HG03469 (cell line): ENCODE measurements at regions not wholly inside any gene's neighbourhood (a gene's known extent, or its start where the extent isn't known, plus 50 kb on each side); places are given as distances from the start of the nearest gene placed in this dataset.
"Not testable (repeated sequence)": the region's sequence is repeated elsewhere in the genome, so short reads cannot be mapped to it uniquely, and the experiment has no call there.

Source experiments
- ATAC-seq: cut with Tn5 transposase; IDR thresholded peaks from one replicate; pipeline ENCODE4 v1.9.1; 2021; ENCODE audit warnings: mild to moderate bottlenecking, moderate library complexity, moderate number of reproducible peaks; ENCODE audit not compliant: unreplicated experiment

DNA sequence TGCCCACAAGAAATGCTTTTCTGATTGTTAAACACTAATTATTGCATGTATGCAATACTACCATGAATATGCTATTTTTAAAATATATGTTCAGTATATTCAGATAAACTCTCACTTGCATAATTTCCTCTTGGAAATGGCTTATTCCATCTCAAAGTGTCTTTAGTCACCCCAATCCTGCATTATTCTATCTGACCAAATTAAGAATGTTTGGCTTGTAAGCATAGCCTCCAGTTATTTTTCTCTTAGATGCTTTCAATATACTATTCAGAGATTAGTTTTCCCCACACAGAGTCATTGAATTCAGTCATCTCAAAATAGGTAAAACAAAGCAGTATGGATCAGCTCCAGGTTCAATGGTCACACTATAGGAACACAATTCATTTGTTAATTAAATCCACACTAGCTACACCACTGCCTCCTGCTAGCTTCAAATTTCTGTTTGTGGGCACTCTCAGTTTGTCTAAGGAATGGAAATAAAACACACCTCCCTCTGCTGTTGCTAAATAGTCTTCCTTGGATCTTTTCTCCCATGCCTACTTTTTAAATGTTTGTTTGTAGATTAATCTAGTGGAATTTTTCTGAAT is 134.6 kb upstream of the TBCA start:
- ATAC-seq = no peak

- no peak for ATAC-seq
These were observed 133.1 kb upstream of the TBCA start for GRCh38 chr5:77909237-77909636.

DNA sequence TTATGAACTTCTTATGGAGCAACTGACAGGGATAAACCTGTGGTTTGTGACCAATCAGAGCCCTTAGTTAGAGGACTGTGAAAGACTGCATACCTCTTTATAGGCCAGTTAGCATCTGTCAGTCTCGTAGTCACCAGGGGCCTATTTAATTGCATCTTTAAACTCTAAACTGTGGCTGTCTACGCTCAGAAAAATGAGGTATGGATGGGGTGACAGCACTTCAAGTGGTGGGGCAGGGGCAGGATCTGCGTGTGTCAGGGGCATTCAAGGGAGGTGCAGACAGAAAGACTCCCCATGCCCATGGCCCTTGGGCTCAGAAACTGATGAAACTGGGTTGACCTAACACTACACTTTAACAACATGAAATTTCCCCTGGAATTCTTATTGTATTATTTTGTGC is 132.6 kb upstream of the TBCA start:
- ATAC-seq = no peak

DNA sequence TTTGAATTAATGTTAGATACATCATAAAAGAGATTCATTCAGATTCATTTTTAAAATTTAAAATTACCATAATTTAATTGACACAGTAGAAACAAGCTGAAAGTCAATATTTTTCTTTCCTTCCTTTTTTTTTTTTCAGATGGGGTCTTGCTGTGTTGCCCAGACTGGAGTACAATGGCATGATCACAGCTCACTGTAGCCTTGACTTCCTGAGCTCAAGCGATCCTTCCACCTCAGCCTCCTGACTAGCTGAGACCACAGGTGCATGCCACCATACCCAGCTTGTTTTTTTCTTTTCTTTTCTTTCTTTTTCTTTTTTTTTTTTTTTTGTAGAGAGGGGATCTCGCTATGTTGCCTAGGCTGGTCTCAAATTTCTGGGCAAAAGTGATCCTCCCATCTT is 131.6 kb upstream of the TBCA start:
- ATAC-seq = no peak

GRCh38 chr5:77906806-77907205 is 130.7 kb upstream of the TBCA start:
- ATAC-seq = no peak

DNA sequence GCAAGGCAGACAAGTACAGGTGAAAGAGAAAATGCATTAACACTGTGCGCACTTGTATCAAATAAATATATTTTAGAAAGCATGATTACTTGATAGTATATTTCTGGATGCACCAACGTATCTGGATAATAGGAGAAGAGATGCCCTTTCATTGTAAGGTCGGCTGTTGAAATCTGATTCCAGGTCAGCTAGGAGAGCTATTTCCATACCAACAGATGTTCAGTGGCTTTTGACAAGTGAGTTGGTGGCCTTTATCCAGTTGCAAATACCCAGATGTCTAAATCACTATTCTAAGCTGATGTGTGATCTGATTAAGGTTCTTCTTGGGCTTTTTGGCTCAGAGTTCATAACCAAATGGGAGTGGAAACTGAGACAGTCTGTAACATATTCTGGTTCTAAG is 128.2 kb upstream of the TBCA start:
- ATAC-seq = no peak

GRCh38 chr5:77900691-77901090 is 124.6 kb upstream of the TBCA start:
- no peak for ATAC-seq

- no peak for ATAC-seq
These were observed 122.2 kb upstream of the TBCA start for GRCh38 chr5:77898385-77898784.

DNA sequence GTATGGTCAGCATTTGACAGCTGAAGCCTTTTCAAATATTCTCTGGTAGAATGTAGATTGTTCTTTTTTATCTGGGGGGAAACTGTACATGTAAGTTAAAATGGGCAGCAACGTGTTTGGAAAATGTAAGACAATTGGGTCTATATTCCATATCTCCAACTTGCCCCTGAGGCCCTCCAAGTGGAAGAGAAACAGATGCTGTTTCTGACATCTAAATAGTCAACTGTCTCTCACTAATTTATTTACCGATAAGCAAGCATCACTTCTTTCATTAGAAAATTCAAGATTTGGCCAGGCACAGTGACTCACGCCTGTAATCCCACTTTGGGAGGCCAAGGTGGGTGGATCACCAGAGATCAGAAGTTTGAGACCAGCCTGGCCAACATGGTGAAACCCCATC is 120.2 kb upstream of the TBCA start:
- ATAC-seq = no peak

GRCh38 chr5:77894103-77894502 is 118.0 kb upstream of the TBCA start:
- ATAC-seq = not testable (repeated sequence)

- no peak for ATAC-seq
These were observed 117.2 kb upstream of the TBCA start for GRCh38 chr5:77893225-77893860.

- no peak for ATAC-seq
These were observed 116.2 kb upstream of the TBCA start for GRCh38 chr5:77892061-77893010.

DNA sequence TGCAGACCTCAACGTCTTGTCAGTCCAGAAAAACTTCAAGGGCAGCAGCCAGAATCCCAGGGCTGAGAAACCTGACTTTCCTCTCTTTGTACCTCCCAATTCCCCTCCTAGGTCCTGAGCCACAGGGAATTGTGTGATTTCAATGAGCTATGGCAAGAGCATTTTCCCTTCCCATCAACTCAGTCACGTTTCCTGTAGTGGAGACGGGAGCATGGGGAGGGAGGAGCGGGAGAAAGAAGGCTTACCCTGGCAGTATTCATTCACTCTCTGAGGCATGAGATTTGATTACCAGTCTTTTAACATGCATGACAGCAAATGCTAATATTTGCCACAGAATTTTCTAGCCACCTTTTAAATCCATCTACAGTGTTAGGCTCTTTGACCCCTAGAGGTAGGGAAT is 109.4 kb upstream of the TBCA start:
- no peak for ATAC-seq

DNA sequence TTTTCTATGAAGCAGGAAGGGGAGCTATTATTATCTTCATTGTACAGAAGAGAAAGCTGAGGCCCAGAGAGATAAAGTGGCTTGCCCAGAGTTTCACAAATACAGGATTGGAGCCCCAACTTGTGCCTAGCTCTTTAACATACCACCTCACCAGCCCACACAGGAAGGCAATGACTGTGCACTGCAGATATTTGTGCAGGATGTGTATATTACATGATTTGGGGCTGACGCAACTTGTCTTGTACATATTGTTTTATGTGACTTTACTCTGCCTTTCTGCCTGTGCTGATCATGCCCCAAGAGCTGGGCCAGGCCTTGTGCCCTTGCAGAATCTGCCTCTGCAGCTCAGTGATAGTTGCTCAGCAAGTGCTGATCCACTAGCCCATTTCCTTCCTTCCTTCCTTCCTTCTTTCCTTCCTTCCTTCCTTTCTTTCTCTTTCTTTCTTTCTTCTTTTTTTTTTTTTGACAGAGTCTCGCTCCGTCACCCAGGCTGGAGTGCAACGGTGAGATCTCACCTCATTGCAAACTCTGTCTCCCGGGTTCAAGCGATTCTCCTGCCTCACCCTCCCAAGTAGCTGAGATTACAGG is 106.6 kb upstream of the TBCA start:
- ATAC-seq = no peak

DNA sequence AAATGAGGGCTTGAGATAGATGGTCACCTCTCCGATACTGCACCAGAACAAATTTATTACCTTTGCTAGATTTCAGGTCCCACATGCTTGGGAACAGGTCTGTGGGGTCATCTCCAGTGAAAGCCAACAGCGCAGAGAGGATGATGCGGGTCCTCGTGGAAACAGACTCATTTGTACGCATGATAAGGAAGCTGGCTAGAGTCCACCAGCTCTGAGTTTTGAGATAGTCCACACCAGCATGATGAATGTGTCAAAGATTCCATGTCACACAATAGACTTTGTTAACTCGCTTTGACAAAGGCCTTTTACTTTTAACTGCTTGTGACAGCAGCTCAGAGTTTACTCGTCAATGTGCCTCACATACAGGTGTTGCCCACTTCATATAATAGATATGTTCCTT is 105.4 kb upstream of the TBCA start:
- ATAC-seq = no peak

DNA sequence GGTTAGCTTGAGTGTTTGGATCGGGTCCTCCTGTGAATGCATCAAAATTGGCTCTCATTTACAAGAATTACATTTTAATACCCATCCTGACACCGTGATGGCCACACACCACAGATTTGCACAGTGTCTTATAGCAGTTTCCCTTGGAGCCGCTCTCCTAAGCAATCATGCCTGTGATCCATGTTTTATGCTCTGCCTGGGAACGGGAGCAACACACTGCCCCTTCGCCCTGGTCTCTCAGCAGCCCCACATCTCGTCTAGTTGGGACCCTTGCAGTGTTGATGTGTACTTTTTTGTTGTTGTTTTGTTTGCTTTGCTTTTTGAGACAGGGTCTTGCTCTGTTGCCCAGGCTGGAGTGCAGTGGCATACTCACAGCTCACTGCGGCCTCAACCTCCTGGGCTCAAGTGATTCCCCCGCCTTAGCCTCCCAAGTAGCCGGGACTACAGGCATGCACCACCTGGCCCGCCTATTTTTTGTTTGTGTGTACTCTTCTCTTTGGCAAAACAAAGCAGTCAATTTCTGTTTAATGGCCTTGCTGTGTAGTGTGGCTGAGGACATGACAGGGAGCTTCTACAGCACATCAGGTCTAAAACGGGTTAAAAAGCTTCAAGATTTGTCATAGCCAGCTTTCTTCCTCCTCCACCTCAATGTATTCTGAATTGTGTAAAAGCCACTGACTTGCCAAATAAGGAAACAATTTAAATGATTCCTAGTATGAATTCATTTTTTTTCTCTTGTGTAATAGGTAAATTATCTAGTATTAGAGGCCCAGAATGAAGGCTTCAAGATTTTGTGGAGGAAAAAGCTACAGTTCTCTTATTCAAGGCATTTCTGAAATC is 101.6 kb upstream of the TBCA start:
- no peak for ATAC-seq

DNA sequence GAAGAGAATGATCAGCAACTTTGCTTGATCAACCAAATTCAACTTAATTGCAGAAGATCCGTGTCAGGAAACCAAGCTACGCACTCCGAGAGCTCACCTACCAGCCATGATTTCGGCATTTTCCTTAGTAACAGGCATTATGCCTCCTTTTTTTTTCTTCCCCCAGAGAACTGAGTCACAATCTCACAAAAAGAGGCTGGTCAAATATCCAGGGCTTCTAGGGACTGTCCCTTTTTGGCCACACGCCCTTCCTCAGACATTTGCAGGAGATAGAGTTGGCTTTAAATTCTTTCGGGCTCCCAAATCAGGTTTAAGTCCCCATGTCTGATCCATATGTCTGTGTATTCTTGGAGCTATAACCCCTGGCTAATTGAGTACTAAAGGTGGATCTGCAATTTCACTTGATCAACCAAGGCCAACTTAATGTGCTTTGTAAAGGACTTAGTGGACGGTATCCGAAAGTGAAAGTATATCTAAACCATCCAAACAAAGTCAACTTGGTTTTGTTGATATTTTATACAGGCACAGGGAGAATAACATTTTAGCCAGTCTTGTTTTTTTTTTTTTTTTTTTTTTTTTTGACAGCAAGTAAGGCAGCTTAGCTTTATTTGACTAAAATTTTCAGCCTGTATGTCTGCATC is 100.8 kb upstream of the TBCA start:
- ATAC-seq = no peak

GRCh38 chr5:77876316-77876715 is 100.2 kb upstream of the TBCA start:
- ATAC-seq = no peak

DNA sequence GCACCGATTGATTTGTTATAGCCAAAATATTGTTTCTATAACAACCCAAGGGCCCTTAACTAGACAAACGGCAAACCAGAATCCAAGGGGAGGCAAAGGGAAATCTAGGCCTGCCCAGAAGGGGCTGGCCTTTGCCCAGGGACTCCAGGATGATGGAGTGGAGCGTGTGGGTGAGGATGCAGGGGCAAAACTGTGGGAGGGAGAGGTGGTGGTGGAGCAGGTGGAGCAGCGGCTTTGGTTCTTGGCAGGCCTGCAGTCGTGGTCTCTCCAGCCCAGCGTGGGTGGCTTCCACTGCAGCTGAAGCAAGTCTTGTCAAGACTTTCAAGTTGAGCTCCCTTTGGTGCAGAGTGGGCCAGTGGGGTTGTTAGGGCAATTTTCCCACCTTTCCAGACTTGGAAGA is 98.6 kb upstream of the TBCA start:
- no peak for ATAC-seq

GRCh38 chr5:77873239-77873638 is 97.1 kb upstream of the TBCA start:
- ATAC-seq = no peak
